ENCODE measurements at regions not wholly inside any gene's neighbourhood (a gene's known extent, or its start where the extent isn't known, plus 50 kb on each side); places are given as distances from the start of the nearest gene placed in this dataset.

- Histone ChIP-seq H3K9ac (ENCODE audit: low read depth in 1 of 2, low read length in 2 of 2) (no peak overlapping the region), H3K36me3 (ENCODE audit: control insufficient read depth in 4 of 4, insufficient read depth in 3 of 4, low read depth in 1 of 4, low read length in 3 of 4) (no peaks in the 10 kb centered on the region), H3K27ac (ENCODE audit: low read depth in 1 of 2, low read length in 2 of 2) (no peak overlapping the region), H3K4me1 (ENCODE audit: control insufficient read depth in 4 of 4, insufficient read depth in 4 of 4, low read length in 3 of 4) (no peaks in the 10 kb centered on the region), H3K27me3 (ENCODE audit: control insufficient read depth in 4 of 4, insufficient read depth in 4 of 4, low read length in 3 of 4) (no peaks in the 10 kb centered on the region), H3K4me3 (ENCODE audit: low read depth in 1 of 3, low read length in 3 of 3) (no peak overlapping the region), H3K9me3 (ENCODE audit: control insufficient read depth in 4 of 4, low read length in 3 of 4) (no peaks in the 10 kb centered on the region)
- TF ChIP-seq REST (IDR thresholded peaks at IDR 0.05) (no peak), FOXA1 (IDR thresholded peaks at IDR 0.05) (no peak), HNF4G (IDR thresholded peaks at IDR 0.05) (no peak), JUND (IDR thresholded peaks at IDR 0.05) (no peak), MAX (IDR thresholded peaks at IDR 0.05) (no peak), GABPA (IDR thresholded peaks at IDR 0.05 in 1 of 2, conservative IDR thresholded peaks at IDR 0.05 in 1 of 2) (no peak)
- DNase-seq (ENCODE audit: low spot score), result no peak
- WGBS, result 89% methylated on average over 4 of the region's 4 CpGs
Measured at GRCh38 chr5:67292201-67292940, 95.8 kb upstream of the CD180 start.

GRCh38 chr5:67291671-67292070 is 95.1 kb upstream of the CD180 start:
- H3K27me3 ChIP-seq (ENCODE audit: control insufficient read depth in 4 of 4, insufficient read depth in 4 of 4, low read length in 3 of 4), result no peaks in the 10 kb centered on the region
- H3K9ac ChIP-seq (ENCODE audit: low read depth in 1 of 2, low read length in 2 of 2), result no peak overlapping the region
- no peaks in the 10 kb centered on the region for H3K9me3 ChIP-seq (ENCODE audit: control insufficient read depth in 4 of 4, low read length in 3 of 4)
- H3K27ac ChIP-seq (ENCODE audit: low read depth in 1 of 2, low read length in 2 of 2), result no peak overlapping the region
- H3K4me3 ChIP-seq (ENCODE audit: low read depth in 1 of 3, low read length in 3 of 3), result no peak overlapping the region
- H3K4me1 ChIP-seq (ENCODE audit: control insufficient read depth in 4 of 4, insufficient read depth in 4 of 4, low read length in 3 of 4), result no peaks in the 10 kb centered on the region
- WGBS, result 92% methylated on average over 7 of the region's 7 CpGs
- no peaks in the 10 kb centered on the region for H3K36me3 ChIP-seq (ENCODE audit: control insufficient read depth in 4 of 4, insufficient read depth in 3 of 4, low read depth in 1 of 4, low read length in 3 of 4)
- DNase-seq (ENCODE audit: low spot score), result no peak
- TF ChIP-seq NR2F2 (IDR thresholded peaks at IDR 0.05) (no peak), FOXA1 (IDR thresholded peaks at IDR 0.05) (no peak), YY1 (IDR thresholded peaks at IDR 0.05) (no peak), ATF3 (IDR thresholded peaks at IDR 0.05) (no peak), GABPA (IDR thresholded peaks at IDR 0.05 in 1 of 2, conservative IDR thresholded peaks at IDR 0.05 in 1 of 2) (no peak), REST (IDR thresholded peaks at IDR 0.05) (no peak), SP1 (IDR thresholded peaks at IDR 0.05) (no peak), FOXA2 (IDR thresholded peaks at IDR 0.05) (no peak), MAX (IDR thresholded peaks at IDR 0.05) (no peak), CTCF (IDR thresholded peaks at IDR 0.05; ENCODE audit: low read depth, low read length, missing input control) (no peak), JUND (IDR thresholded peaks at IDR 0.05) (no peak), HNF4G (IDR thresholded peaks at IDR 0.05) (no peak), ZBTB33 (IDR thresholded peaks at IDR 0.05) (no peak), TAF1 (conservative IDR thresholded peaks at IDR 0.05) (no peak), HNF4A (conservative IDR thresholded peaks at IDR 0.05) (no peak), EGR1 (IDR thresholded peaks at IDR 0.05; ENCODE audit: low read depth in 2 of 2) (no peak), RXRA (IDR thresholded peaks at IDR 0.05) (no peak)

All from liver (tissue), 8 donors.